ENCODE measurements at regions not wholly inside any gene's neighbourhood (a gene's known extent, or its start where the extent isn't known, plus 50 kb on each side); places are given as distances from the start of the nearest gene placed in this dataset.

DNA sequence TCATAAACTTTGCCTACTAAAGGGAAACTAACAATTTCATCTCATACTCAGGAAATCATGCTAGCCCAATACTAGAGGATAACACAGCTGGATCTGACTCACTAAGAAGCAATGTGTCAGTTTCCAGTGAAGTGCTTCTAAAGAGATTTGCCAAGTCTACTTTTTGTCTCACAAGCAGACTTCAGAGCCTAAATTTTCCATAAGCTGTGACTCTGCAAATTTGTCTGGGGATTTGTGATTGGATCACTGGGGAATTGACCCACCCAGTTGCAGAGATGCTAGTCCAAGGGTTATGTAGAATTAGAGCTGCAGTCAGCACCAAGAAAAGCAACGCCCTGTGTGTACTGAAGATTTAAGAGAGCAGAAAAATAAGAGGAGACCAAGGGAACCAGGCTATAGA, 647.1 kb downstream of the NTRK3 start:
- no peaks in the 10 kb centered on the region for H3K36me3 ChIP-seq (replicated peaks in 1 of 2)
- WGBS, 4 donors: 50 to 74% (median 61%) methylated on average over 1 of the region's 1 CpG
- no peak overlapping the region for H3K4me3 ChIP-seq
- peak overlapping the region in 1 of 5 donors; percentile 31 for H3K27ac ChIP-seq
- no peaks in the 10 kb centered on the region for H3K9me3 ChIP-seq (replicated peaks in 1 of 3)
- H3K4me1 ChIP-seq (replicated peaks in 1 of 2): no peaks in the 10 kb centered on the region
- intact Hi-C loops (cut with DNase I): loop anchor here in 1 of 2 donors (10.0 kb wide), 1 partner anchor 1755 kb away; no protein-coding TSS in a partner anchor
- no peak for TF ChIP-seq POLR2A (IDR thresholded peaks at IDR 0.05)
- TF ChIP-seq, protein P1, sequence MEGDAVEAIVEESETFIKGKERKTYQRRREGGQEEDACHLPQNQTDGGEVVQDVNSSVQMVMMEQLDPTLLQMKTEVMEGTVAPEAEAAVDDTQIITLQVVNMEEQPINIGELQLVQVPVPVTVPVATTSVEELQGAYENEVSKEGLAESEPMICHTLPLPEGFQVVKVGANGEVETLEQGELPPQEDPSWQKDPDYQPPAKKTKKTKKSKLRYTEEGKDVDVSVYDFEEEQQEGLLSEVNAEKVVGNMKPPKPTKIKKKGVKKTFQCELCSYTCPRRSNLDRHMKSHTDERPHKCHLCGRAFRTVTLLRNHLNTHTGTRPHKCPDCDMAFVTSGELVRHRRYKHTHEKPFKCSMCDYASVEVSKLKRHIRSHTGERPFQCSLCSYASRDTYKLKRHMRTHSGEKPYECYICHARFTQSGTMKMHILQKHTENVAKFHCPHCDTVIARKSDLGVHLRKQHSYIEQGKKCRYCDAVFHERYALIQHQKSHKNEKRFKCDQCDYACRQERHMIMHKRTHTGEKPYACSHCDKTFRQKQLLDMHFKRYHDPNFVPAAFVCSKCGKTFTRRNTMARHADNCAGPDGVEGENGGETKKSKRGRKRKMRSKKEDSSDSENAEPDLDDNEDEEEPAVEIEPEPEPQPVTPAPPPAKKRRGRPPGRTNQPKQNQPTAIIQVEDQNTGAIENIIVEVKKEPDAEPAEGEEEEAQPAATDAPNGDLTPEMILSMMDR (IDR thresholded peaks at IDR 0.05): no peak
- DNase-seq: peak in 2 of 7 donors; percentile 11 to 19
- no peaks in the 10 kb centered on the region for H3K27me3 ChIP-seq

DNA sequence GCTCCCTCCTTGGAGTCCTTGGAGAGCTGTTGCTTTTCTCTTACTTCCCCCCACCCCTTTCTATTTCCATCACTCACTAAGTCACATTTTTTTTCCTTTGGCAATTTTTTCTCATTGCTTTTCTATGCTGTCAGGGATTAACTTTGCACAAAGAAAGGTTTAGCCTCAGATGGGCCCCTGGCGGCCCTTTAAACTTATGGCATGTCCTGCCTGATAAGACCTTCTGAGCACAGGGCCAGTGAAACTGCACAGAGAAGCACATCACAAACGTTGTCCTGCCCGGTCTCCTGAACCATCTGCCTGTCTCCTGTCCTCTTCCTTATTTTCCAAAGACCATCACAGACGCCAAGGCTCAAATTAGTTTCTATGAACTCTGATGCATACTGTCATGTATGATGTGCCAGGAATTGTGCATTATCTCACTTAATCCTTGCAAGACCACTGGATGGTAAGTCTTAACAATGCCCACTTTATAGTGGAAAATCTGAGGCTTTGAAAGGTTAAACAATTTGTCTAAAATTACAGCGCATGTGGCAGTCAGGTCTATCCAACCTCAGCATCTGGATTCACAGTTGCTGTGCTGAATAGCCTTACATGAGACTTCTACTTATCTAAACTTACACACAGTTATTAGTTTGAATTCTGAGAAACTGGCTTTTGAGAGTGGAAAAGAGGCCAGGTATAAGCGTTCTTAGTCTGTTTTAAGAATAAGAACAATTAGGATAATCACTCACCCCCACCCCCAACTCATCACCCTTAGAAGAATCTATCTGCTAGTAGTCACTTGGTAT, 648.1 kb downstream of the NTRK3 start:
- Histone ChIP-seq H3K4me1 (replicated peaks in 1 of 2) (no peaks in the 10 kb centered on the region), H3K36me3 (replicated peaks in 1 of 2) (no peaks in the 10 kb centered on the region), H3K4me3 (no peak overlapping the region), H3K9me3 (replicated peaks in 1 of 3) (no peaks in the 10 kb centered on the region), H3K27me3 (no peaks in the 10 kb centered on the region), H3K27ac (no peak overlapping the region)
- intact Hi-C loops (cut with DNase I): loop anchor here in 1 of 2 donors (10.0 kb wide), 1 partner anchor 1754 kb away; no protein-coding TSS in a partner anchor
- 67 to 76% (median 72%) methylated on average over 6 of the region's 6 CpGs for WGBS, 4 donors
- no peak for DNase-seq
- TF ChIP-seq, protein P1 (IDR thresholded peaks at IDR 0.05): no peak
- no peak for TF ChIP-seq POLR2A (IDR thresholded peaks at IDR 0.05)

DNA sequence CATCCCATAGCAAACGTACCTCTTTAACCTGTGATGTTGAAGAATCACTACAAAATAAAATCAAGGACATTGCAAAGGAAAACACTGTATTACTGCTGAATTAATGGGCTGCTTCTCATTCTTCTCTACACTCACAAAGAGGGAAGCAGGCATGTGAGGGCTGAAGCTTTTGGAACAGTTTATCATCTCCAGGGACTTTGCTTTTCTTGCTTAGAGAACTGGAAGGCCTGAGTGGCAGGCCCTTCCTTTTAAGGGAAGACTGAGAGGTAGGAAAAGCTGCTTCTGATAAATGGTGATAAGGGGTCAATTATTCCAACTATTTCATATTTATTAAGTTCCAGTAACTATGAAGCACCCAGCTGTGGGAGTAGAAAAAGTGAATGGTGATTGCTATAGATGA, 649.6 kb downstream of the NTRK3 start:
- H3K4me3 ChIP-seq: no peak overlapping the region
- H3K36me3 ChIP-seq (replicated peaks in 1 of 2): no peaks in the 10 kb centered on the region
- no peaks in the 10 kb centered on the region for H3K4me1 ChIP-seq (replicated peaks in 1 of 2)
- H3K27ac ChIP-seq: no peak overlapping the region
- intact Hi-C loops (cut with DNase I): loop anchor here in 1 of 2 donors (10.0 kb wide), 1 partner anchor 1752 kb away; no protein-coding TSS in a partner anchor
- 48 to 83% (median 67%) methylated on average over 1 of the region's 1 CpG for WGBS, 4 donors
- no peak for DNase-seq
- H3K27me3 ChIP-seq: no peaks in the 10 kb centered on the region
- H3K9me3 ChIP-seq (replicated peaks in 1 of 3): no peaks in the 10 kb centered on the region
- TF ChIP-seq POLR2A (IDR thresholded peaks at IDR 0.05): no peak
- TF ChIP-seq, protein P1 (IDR thresholded peaks at IDR 0.05): no peak

DNA sequence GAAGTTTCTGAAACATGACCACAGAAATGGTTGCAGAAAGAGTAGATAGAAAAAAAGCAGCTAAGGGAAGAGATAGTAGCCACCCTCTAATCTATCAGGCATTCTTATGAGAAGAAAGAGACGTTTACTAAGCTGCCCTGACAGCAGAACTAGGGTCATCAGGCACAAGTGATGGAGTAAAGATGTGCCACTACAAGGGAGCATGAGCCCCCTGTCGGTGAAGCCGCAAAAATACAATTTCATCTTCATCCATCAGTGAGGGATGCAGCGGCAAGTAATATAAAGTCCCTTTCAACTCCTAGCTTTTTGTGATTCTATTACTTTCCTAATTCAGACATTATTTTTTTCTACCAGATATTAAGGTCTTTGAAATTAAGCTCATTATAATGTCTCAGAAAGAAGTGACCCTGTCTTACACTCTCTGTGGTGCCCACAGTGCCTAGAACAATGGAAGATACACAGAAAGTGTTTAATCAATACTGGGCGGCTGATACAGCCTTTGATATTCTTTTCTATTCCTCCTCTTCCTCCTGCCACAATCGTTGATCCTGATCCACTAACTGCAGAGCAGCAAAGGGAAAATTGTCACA, 651.6 kb downstream of the NTRK3 start:
- H3K36me3 ChIP-seq (replicated peaks in 1 of 2): no peaks in the 10 kb centered on the region
- DNase-seq: peak in 2 of 7 donors; percentile 26 to 28
- no peak overlapping the region for H3K4me3 ChIP-seq
- no peak overlapping the region for H3K27ac ChIP-seq
- no peaks in the 10 kb centered on the region for H3K27me3 ChIP-seq
- TF ChIP-seq, protein P1 (IDR thresholded peaks at IDR 0.05): peak; percentile 30 to 54 (median 43)
- no peak for TF ChIP-seq POLR2A (IDR thresholded peaks at IDR 0.05)
- H3K4me1 ChIP-seq (replicated peaks in 1 of 2): no peaks in the 10 kb centered on the region
- 26 to 31% (median 28%) methylated on average over 6 of the region's 6 CpGs for WGBS, 4 donors
- H3K9me3 ChIP-seq (replicated peaks in 1 of 3): no peaks in the 10 kb centered on the region
- intact Hi-C loops (cut with DNase I): loop anchor here in 1 of 2 donors (5.0 to 10.0 kb wide), 2 partner anchors 693 to 1750 kb away; no protein-coding TSS in a partner anchor
